ENCODE measurements at regions not wholly inside any gene's neighbourhood (a gene's known extent, or its start where the extent isn't known, plus 50 kb on each side); places are given as distances from the start of the nearest gene placed in this dataset.
"Not testable (repeated sequence)": the region's sequence is repeated elsewhere in the genome, so short reads cannot be mapped to it uniquely, and the experiment has no call there.

- Mint-ChIP-seq H3K9me3 (peaks cover 0 to 27% (median 3%) of the 10 kb centered on the region in 5 donors), H3K4me1 (no peaks in the 10 kb centered on the region), H3K27me3 (no peaks in the 10 kb centered on the region), H3K27ac (no peak overlapping the region), H3K36me3 (no peaks in the 10 kb centered on the region), H3K4me3 (no peak overlapping the region)
- Histone ChIP-seq H3K4me3 (ENCODE audit: low read length) (no peak overlapping the region), H3K27ac (ENCODE audit: low read depth, low read length) (no peak overlapping the region), H3K4me1 (ENCODE audit: insufficient read depth, low read length) (no peaks in the 10 kb centered on the region), H3K27me3 (ENCODE audit: insufficient read depth, low read length, poor library complexity, severe bottlenecking) (no peaks in the 10 kb centered on the region), H3K36me3 (ENCODE audit: insufficient read depth, low read length) (no peaks in the 10 kb centered on the region), H3K9me3 (ENCODE audit: low read length) (no peaks in the 10 kb centered on the region)
- DNase-seq = no peak
- POLR2A ChIA-PET = no interaction called here
- CTCF ChIA-PET = no interaction called here
Measured at GRCh38 chr1:238727670-238728069, 658.7 kb upstream of the CHRM3 start.

- ChIA-PET CTCF (no interaction called here), POLR2A (no interaction called here)
- H3K27me3 ChIP-seq (ENCODE audit: insufficient read depth, low read length, poor library complexity, severe bottlenecking) = no peaks in the 10 kb centered on the region
- no peaks in the 10 kb centered on the region for H3K4me1 ChIP-seq (ENCODE audit: insufficient read depth, low read length)
- H3K4me3 ChIP-seq (ENCODE audit: low read length) = no peak overlapping the region
- H3K36me3 Mint-ChIP-seq = no peaks in the 10 kb centered on the region
- H3K27ac ChIP-seq (ENCODE audit: low read depth, low read length) = no peak overlapping the region
- no peaks in the 10 kb centered on the region for H3K36me3 ChIP-seq (ENCODE audit: insufficient read depth, low read length)
- H3K27me3 Mint-ChIP-seq = no peaks in the 10 kb centered on the region
- H3K9me3 ChIP-seq (ENCODE audit: low read length) = no peaks in the 10 kb centered on the region
- no peak overlapping the region for H3K27ac Mint-ChIP-seq
- H3K9me3 Mint-ChIP-seq = peaks cover 5 to 33% (median 15%) of the 10 kb centered on the region in 5 donors
- H3K4me3 Mint-ChIP-seq = no peak overlapping the region
- no peaks in the 10 kb centered on the region for H3K4me1 Mint-ChIP-seq
- no peak for DNase-seq
Measured at GRCh38 chr1:238722812-238723211, 663.6 kb upstream of the CHRM3 start.

GRCh38 chr1:238710697-238711096 lies 675.7 kb upstream of the CHRM3 start:
- no peak overlapping the region for H3K4me3 Mint-ChIP-seq
- Histone ChIP-seq H3K27ac (ENCODE audit: low read depth, low read length) (no peak overlapping the region), H3K4me1 (ENCODE audit: insufficient read depth, low read length) (no peaks in the 10 kb centered on the region), H3K9me3 (ENCODE audit: low read length) (no peaks in the 10 kb centered on the region), H3K36me3 (ENCODE audit: insufficient read depth, low read length) (no peaks in the 10 kb centered on the region), H3K4me3 (ENCODE audit: low read length) (no peak overlapping the region), H3K27me3 (ENCODE audit: insufficient read depth, low read length, poor library complexity, severe bottlenecking) (no peaks in the 10 kb centered on the region)
- H3K36me3 Mint-ChIP-seq = no peaks in the 10 kb centered on the region
- H3K9me3 Mint-ChIP-seq = peaks cover 4 to 19% (median 5%) of the 10 kb centered on the region in 5 donors
- H3K27me3 Mint-ChIP-seq = no peaks in the 10 kb centered on the region
- ChIA-PET POLR2A (no interaction called here), CTCF (no interaction called here)
- no peak for DNase-seq
- H3K4me1 Mint-ChIP-seq = no peaks in the 10 kb centered on the region
- H3K27ac Mint-ChIP-seq = no peak overlapping the region

- Histone ChIP-seq H3K4me3 (ENCODE audit: low read length) (no peak overlapping the region), H3K36me3 (ENCODE audit: insufficient read depth, low read length) (no peaks in the 10 kb centered on the region), H3K27me3 (ENCODE audit: insufficient read depth, low read length, poor library complexity, severe bottlenecking) (no peaks in the 10 kb centered on the region), H3K4me1 (ENCODE audit: insufficient read depth, low read length) (no peaks in the 10 kb centered on the region), H3K9me3 (ENCODE audit: low read length) (no peaks in the 10 kb centered on the region), H3K27ac (ENCODE audit: low read depth, low read length) (no peak overlapping the region)
- no peaks in the 10 kb centered on the region for H3K36me3 Mint-ChIP-seq
- no peak for DNase-seq
- no peaks in the 10 kb centered on the region for H3K27me3 Mint-ChIP-seq
- ChIA-PET POLR2A (no interaction called here), CTCF (no interaction called here)
- no peaks in the 10 kb centered on the region for H3K4me1 Mint-ChIP-seq
- H3K4me3 Mint-ChIP-seq = no peak overlapping the region
- H3K9me3 Mint-ChIP-seq = peaks cover 4 to 36% (median 5%) of the 10 kb centered on the region in 5 donors
- H3K27ac Mint-ChIP-seq = no peak overlapping the region
Measured at GRCh38 chr1:238701024-238701423, 685.3 kb upstream of the CHRM3 start.

- H3K27me3 Mint-ChIP-seq = no peaks in the 10 kb centered on the region
- no peak for DNase-seq
- no peak overlapping the region for H3K27ac ChIP-seq (ENCODE audit: low read depth, low read length)
- ChIA-PET POLR2A (no interaction called here), CTCF (no interaction called here)
- no peak overlapping the region for H3K4me3 Mint-ChIP-seq
- no peak overlapping the region for H3K27ac Mint-ChIP-seq
- no peaks in the 10 kb centered on the region for H3K36me3 ChIP-seq (ENCODE audit: insufficient read depth, low read length)
- H3K4me1 Mint-ChIP-seq = no peaks in the 10 kb centered on the region
- peaks cover 1 to 30% (median 14%) of the 10 kb centered on the region in 5 donors for H3K9me3 Mint-ChIP-seq
- H3K36me3 Mint-ChIP-seq = no peaks in the 10 kb centered on the region
- H3K4me3 ChIP-seq (ENCODE audit: low read length) = no peak overlapping the region
- no peaks in the 10 kb centered on the region for H3K27me3 ChIP-seq (ENCODE audit: insufficient read depth, low read length, poor library complexity, severe bottlenecking)
- H3K9me3 ChIP-seq (ENCODE audit: low read length) = no peaks in the 10 kb centered on the region
- H3K4me1 ChIP-seq (ENCODE audit: insufficient read depth, low read length) = no peaks in the 10 kb centered on the region
Measured at GRCh38 chr1:238690415-238690814, 696.0 kb upstream of the CHRM3 start.

GRCh38 chr1:238684576-238684975 lies 701.8 kb upstream of the CHRM3 start:
- POLR2A ChIA-PET; H3K27ac ChIP-seq (ENCODE audit: low read depth, low read length); H3K27ac Mint-ChIP-seq; H3K36me3 Mint-ChIP-seq; H3K27me3 Mint-ChIP-seq; H3K4me3 Mint-ChIP-seq; DNase-seq; CTCF ChIA-PET; H3K36me3 ChIP-seq (ENCODE audit: insufficient read depth, low read length); H3K4me1 Mint-ChIP-seq; H3K9me3 ChIP-seq (ENCODE audit: low read length); H3K4me1 ChIP-seq (ENCODE audit: insufficient read depth, low read length); H3K27me3 ChIP-seq (ENCODE audit: insufficient read depth, low read length, poor library complexity, severe bottlenecking); H3K4me3 ChIP-seq (ENCODE audit: low read length): not testable (repeated sequence)
- peaks cover 5 to 25% (median 22%) of the 10 kb centered on the region in 5 donors for H3K9me3 Mint-ChIP-seq

GRCh38 chr1:238681451-238681850 lies 704.9 kb upstream of the CHRM3 start:
- H3K27ac ChIP-seq (ENCODE audit: low read depth, low read length) = no peak overlapping the region
- no peaks in the 10 kb centered on the region for H3K4me1 ChIP-seq (ENCODE audit: insufficient read depth, low read length)
- no peak for DNase-seq
- POLR2A ChIA-PET = no interaction called here
- H3K4me3 Mint-ChIP-seq = no peak overlapping the region
- no peaks in the 10 kb centered on the region for H3K27me3 ChIP-seq (ENCODE audit: insufficient read depth, low read length, poor library complexity, severe bottlenecking)
- no peaks in the 10 kb centered on the region for H3K36me3 Mint-ChIP-seq
- no peaks in the 10 kb centered on the region for H3K27me3 Mint-ChIP-seq
- no peak overlapping the region for H3K4me3 ChIP-seq (ENCODE audit: low read length)
- no peaks in the 10 kb centered on the region for H3K36me3 ChIP-seq (ENCODE audit: insufficient read depth, low read length)
- H3K27ac Mint-ChIP-seq = no peak overlapping the region
- CTCF ChIA-PET = no interaction called here
- peaks cover 5 to 32% (median 23%) of the 10 kb centered on the region in 5 donors for H3K9me3 Mint-ChIP-seq
- no peaks in the 10 kb centered on the region for H3K9me3 ChIP-seq (ENCODE audit: low read length)
- no peaks in the 10 kb centered on the region for H3K4me1 Mint-ChIP-seq

- Histone ChIP-seq H3K27me3 (ENCODE audit: insufficient read depth, low read length, poor library complexity, severe bottlenecking) (no peaks in the 10 kb centered on the region), H3K9me3 (ENCODE audit: low read length) (no peaks in the 10 kb centered on the region), H3K4me3 (ENCODE audit: low read length) (no peak overlapping the region), H3K36me3 (ENCODE audit: insufficient read depth, low read length) (no peaks in the 10 kb centered on the region), H3K27ac (ENCODE audit: low read depth, low read length) (no peak overlapping the region), H3K4me1 (ENCODE audit: insufficient read depth, low read length) (no peaks in the 10 kb centered on the region)
- Mint-ChIP-seq H3K27me3 (no peaks in the 10 kb centered on the region), H3K4me3 (no peak overlapping the region), H3K9me3 (peaks cover 5 to 32% (median 27%) of the 10 kb centered on the region in 5 donors), H3K36me3 (no peaks in the 10 kb centered on the region), H3K27ac (no peak overlapping the region), H3K4me1 (no peaks in the 10 kb centered on the region)
- ChIA-PET CTCF (no interaction called here), POLR2A (no interaction called here)
- DNase-seq = no peak
Measured at GRCh38 chr1:238681021-238681420, 705.3 kb upstream of the CHRM3 start.

- ChIA-PET POLR2A (no interaction called here), CTCF (no interaction called here)
- H3K4me3 Mint-ChIP-seq = no peak overlapping the region
- no peak for DNase-seq
- H3K4me3 ChIP-seq (ENCODE audit: low read length) = no peak overlapping the region
- H3K27me3 Mint-ChIP-seq = no peaks in the 10 kb centered on the region
- H3K9me3 ChIP-seq (ENCODE audit: low read length) = no peaks in the 10 kb centered on the region
- H3K9me3 Mint-ChIP-seq = peaks cover 5 to 38% (median 16%) of the 10 kb centered on the region in 5 donors
- H3K4me1 ChIP-seq (ENCODE audit: insufficient read depth, low read length) = no peaks in the 10 kb centered on the region
- no peaks in the 10 kb centered on the region for H3K36me3 ChIP-seq (ENCODE audit: insufficient read depth, low read length)
- no peaks in the 10 kb centered on the region for H3K27me3 ChIP-seq (ENCODE audit: insufficient read depth, low read length, poor library complexity, severe bottlenecking)
- no peak overlapping the region for H3K27ac ChIP-seq (ENCODE audit: low read depth, low read length)
- H3K36me3 Mint-ChIP-seq = no peaks in the 10 kb centered on the region
- no peaks in the 10 kb centered on the region for H3K4me1 Mint-ChIP-seq
- no peak overlapping the region for H3K27ac Mint-ChIP-seq
Measured at GRCh38 chr1:238677567-238677966, 708.8 kb upstream of the CHRM3 start.
